K562 (cell line): ENCODE measurements at regions not wholly inside any gene's neighbourhood (a gene's known extent, or its start where the extent isn't known, plus 50 kb on each side); places are given as distances from the start of the nearest gene placed in this dataset.

ENCODE experiments used
- FOS ChIP-seq: IDR thresholded peaks from 3 replicates; pipeline ENCODE4 v1.6.1; 2011; ENCODE audit not compliant: insufficient read length; ENCODE audit errors: extremely low read depth
- MAFG ChIP-seq: fragments of 450-650 bp; conservative IDR thresholded peaks from 2 replicates; pipeline ENCODE4 v1.6.1; 2016; ENCODE audit warnings: missing genetic modification characterization, missing compliant biosample characterization
- RBM39 ChIP-seq: fragments of 200-400 bp; formaldehyde crosslinking; optimal IDR thresholded peaks from 2 replicates; pipeline ENCODE3; 2018; ENCODE audit warnings: low read depth, low read length
- SP2 ChIP-seq: IDR thresholded peaks from 2 replicates; pipeline ENCODE4 v1.6.1; 2011; ENCODE audit warnings: mild to moderate bottlenecking, low read depth, low read length, moderate library complexity; ENCODE audit not compliant: poor library complexity, severe bottlenecking; ENCODE audit errors: extremely low read depth
- TF ChIP-seq, protein P1 (sequence below), 3 experiments: IDR thresholded peaks in 2 of 3; conservative IDR thresholded peaks in 1 of 3; 2 replicates each; pipeline ENCODE4 v1.5.1; 2011 to 2012; ENCODE audit warnings: low read length in 3 of 3, mild to moderate bottlenecking in 3 of 3, control low read depth in 2 of 3, improper control_type of control experiment in 1 of 3, inconsistent platforms in 1 of 3, low read depth in 1 of 3, mixed read lengths in 1 of 3, moderate library complexity in 1 of 3; ENCODE audit not compliant: insufficient read depth in 2 of 3
- TF ChIP-seq, protein P2 (sequence below): sonication (generic); IDR thresholded peaks from 2 replicates; pipeline ENCODE4 v1.6.1; 2016

DNA sequence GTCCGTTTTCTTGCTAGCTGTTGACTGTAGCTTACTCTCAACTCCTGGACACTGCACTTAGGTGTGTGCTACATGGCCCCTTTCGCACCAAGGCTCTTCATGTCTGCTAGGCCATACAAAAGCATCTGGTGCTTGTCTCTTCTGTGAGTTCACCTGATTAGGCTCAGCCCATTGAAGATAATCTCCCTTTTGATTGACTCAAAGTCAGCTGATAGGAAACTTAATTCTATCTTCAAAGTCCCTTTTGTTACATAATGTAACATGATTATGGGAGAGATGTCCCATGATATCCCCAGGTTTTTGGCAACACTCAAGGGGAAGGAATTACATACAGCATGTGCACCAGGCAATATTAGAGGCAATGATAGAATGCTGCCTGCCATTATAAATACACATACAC lies 263.0 kb upstream of the JAG1 start:
- TF ChIP-seq SP2: no peak
- TF ChIP-seq, protein P1, sequence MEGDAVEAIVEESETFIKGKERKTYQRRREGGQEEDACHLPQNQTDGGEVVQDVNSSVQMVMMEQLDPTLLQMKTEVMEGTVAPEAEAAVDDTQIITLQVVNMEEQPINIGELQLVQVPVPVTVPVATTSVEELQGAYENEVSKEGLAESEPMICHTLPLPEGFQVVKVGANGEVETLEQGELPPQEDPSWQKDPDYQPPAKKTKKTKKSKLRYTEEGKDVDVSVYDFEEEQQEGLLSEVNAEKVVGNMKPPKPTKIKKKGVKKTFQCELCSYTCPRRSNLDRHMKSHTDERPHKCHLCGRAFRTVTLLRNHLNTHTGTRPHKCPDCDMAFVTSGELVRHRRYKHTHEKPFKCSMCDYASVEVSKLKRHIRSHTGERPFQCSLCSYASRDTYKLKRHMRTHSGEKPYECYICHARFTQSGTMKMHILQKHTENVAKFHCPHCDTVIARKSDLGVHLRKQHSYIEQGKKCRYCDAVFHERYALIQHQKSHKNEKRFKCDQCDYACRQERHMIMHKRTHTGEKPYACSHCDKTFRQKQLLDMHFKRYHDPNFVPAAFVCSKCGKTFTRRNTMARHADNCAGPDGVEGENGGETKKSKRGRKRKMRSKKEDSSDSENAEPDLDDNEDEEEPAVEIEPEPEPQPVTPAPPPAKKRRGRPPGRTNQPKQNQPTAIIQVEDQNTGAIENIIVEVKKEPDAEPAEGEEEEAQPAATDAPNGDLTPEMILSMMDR (IDR thresholded peaks at IDR 0.05 in 2 of 3, conservative IDR thresholded peaks at IDR 0.05 in 1 of 3; ENCODE audit: insufficient read depth in 2 of 3, low read depth in 1 of 3, low read length in 3 of 3): no peak
- TF ChIP-seq FOS: no peak
- TF ChIP-seq, protein P2, sequence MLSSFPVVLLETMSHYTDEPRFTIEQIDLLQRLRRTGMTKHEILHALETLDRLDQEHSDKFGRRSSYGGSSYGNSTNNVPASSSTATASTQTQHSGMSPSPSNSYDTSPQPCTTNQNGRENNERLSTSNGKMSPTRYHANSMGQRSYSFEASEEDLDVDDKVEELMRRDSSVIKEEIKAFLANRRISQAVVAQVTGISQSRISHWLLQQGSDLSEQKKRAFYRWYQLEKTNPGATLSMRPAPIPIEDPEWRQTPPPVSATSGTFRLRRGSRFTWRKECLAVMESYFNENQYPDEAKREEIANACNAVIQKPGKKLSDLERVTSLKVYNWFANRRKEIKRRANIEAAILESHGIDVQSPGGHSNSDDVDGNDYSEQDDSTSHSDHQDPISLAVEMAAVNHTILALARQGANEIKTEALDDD: no peak
- no peak for TF ChIP-seq MAFG (tag)
- TF ChIP-seq RBM39: no peak
